GM12892 (cell line): ENCODE measurements at regions not wholly inside any gene's neighbourhood (a gene's known extent, or its start where the extent isn't known, plus 50 kb on each side); places are given as distances from the start of the nearest gene placed in this dataset.

Source experiments
- POLR2A ChIP-seq: IDR thresholded peaks from 2 replicates; pipeline ENCODE4 v1.6.1; 2011; ENCODE audit warnings: low read depth, low read length, control low read depth
- POLR2AphosphoS5 ChIP-seq: IDR thresholded peaks from 2 replicates; pipeline ENCODE4 v1.6.1; 2011; ENCODE audit warnings: low read depth, low read length, control low read depth
- TAF1 ChIP-seq: IDR thresholded peaks from 2 replicates; pipeline ENCODE4 v1.6.1; 2011; ENCODE audit warnings: low read depth, mild to moderate bottlenecking, control low read depth, low read length, borderline replicate concordance

GRCh38 chr15:38975282-38975990 is 410.8 kb upstream of the RASGRP1 start:
- TF ChIP-seq POLR2A = no peak
- no peak for TF ChIP-seq POLR2AphosphoS5
- TF ChIP-seq TAF1 = no peak
